GM18873 (cell line): ENCODE measurements at regions not wholly inside any gene's neighbourhood (a gene's known extent, or its start where the extent isn't known, plus 50 kb on each side); places are given as distances from the start of the nearest gene placed in this dataset.
A peak's percentile ranks its signal among the peaks of the same experiment; 100 is the strongest.
"Not testable (repeated sequence)": the region's sequence is repeated elsewhere in the genome, so short reads cannot be mapped to it uniquely, and the experiment has no call there.

ENCODE experiments used
- ATAC-seq: cut with Tn5 transposase; IDR thresholded peaks from one replicate; pipeline ENCODE4 v1.9.1; 2021; ENCODE audit warnings: mild to moderate bottlenecking, moderate library complexity, moderate number of reproducible peaks; ENCODE audit not compliant: unreplicated experiment, low FRiP score

DNA sequence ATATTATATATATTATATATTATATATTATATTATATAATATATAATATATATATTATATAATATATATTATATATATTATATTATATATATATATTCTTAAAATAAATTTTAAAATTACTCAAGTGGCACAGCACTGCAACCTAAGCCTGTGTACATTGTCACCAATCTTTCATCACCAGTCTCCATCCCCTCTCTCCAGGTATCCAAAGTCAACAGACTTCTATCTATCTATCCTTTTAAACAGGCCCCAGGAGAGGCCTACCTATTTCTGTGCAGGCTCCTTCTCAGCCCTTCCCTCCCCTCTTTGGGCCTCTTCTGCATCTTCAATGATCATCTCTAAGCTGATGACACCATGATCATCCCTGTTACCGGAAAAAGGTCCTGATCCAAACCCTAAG is 111.7 kb downstream of the RHOU start:
- ATAC-seq: no peak

DNA sequence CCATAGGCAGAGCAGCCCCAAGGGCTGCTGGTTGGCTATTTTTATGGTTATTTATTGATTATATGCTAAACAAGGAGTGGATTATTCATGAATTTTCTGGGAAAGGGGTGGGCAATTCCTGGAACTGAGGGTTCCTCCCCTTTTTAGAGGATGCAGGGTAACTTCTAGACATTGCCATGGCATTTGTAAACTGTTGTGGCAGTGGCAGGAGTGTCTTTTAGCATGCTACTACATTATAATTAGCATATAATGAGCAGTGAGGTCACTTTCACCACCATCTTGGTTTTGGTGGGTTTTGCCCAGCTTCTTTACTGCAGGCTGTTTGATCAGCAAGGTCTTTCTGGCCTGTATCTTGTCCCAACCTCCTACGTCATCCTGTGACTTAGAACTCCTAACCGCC is 112.2 kb downstream of the RHOU start:
- not testable (repeated sequence) for ATAC-seq

DNA sequence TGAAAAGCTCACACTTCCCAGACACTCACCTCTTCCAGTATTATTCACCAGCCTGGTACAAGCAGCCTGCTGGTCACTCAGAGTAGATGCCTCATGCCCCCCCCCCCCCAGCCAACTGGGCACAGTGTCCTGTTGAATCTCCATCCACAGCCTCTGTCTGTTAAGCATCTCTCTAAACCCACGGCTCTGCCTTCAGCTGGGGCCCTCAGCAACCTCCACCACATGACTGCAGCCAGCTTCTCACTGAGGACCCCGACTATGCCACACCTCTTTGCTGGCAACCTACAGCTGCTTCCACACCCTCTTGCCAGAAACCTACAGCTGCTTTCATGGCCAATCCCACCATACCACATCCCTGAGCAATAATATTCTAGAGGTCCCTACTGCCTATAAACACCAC is 113.1 kb downstream of the RHOU start:
- no peak for ATAC-seq

DNA sequence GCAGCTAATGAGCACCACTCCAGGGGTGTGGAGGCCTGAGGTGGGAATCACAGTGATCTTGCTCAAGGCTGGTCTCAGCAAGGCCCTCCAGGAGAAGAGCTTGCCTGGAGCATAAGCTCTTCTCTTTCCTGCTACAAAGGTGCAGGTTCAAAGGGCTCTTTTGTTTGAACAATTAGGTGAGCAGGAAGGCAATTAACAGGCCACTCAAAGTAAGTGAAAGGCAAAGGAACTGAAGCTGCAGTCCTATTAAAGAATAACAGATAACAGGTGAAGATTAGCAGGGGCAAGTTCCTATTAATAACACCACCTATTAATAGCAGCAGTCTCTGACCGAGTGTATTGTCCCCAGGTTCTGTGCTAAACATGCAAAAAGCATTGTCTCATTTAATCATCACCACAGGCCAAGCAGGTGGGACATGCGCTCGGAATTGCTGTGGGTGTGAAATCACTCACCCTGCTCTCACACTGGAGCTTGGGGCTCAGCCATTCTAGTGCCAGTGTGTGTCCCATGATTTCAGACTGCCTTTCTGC is 113.8 kb downstream of the RHOU start:
- ATAC-seq: peak; percentile 78

DNA sequence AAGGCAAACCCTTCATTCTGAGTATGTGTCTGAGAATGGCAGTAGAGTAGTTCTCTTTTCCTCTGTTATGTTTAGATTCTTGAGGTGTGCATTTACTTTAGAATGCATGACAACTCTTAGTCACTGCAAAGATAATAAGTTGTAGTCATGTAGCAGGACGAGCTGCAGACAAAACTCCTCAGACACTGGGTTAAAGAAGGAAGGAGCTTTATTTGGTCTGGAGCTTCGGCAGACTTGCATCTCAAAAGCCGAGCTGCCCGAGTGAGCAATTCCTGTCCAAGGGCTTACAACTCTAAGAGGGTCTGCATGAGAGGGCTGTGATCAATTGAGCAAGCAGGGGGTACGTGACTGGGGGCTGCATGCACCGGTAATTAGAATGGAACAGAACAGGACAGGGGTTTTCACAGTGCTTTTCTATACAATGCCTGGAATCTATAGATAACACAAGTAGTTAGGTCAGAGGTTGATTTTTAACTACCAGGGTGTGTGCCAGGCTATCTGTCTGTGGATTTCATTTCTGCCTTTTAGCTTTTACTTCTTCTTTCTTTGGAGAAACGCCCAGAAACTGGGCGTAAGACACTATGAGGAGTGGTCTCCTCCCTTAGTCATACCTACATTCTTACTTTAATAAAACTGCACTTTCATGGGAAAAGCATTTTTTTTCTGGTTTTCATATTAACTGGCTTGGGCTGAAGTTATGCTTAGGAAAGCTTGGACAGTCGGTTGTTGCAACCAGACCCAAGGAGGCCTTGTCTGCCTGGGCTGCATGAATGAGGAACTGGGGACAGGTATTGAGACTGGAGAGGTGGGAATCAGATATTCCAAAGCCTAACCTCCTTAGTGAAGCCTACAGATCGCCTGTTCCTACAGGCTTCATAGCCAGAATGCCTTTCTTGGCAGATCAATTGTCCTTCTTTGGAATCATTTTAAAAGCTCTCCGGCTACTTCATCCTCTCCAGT is 115.1 kb downstream of the RHOU start:
- no peak for ATAC-seq

DNA sequence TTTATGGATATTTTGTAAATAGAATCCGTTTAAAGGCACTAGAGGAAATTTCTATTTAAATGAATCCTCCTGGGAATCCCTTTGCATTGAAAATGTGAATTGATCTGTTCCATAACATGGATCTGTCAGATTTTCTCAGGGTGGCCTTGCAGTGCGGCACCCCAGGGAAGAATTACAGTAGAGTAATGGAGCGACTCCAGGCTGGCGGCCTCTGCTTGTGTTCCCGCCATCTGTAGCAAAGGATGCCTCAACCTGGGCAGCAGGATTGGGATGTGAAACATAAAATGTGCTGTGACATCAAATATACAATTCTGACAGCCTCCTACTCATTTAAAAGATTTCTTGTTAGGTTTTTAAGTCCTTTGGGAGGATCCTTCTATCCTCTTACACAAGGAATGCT is 115.9 kb downstream of the RHOU start:
- no peak for ATAC-seq

DNA sequence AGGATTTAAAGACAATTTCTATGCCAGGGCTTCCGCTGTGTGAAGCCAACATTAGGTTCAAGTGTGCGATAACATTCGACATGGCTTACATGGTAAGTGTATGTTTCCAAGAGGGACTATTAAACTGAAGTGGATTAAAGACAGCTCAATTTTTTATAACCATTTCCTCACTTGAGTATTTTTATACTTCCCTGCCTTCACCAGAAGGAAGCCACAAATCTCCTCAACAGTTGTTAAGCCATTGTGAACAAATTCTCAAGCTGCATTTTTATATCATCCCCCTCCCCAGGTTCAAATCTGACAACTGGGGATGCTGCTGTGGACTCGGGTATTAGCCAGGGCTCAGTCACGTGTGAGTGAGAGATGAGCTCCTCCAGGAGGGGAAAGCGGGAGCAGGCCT is 116.3 kb downstream of the RHOU start:
- ATAC-seq: no peak

DNA sequence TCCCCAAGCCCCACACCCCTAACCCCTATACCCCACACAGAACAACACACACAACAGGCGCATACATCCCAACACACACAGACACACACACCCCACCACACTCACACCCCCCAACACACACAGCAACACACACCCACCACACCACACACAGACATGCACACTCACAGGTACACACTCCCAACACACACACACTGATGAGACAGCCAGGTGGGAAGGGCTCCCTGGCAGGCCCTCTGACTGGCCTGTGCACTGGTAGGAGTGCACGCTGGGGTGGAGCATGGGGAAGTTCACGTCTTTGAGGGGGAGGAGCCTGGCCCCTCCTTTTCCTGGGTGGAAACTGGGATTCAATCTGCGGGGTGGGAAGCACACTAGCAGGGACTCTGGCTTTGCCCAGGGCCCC is 116.7 kb downstream of the RHOU start:
- no peak for ATAC-seq

DNA sequence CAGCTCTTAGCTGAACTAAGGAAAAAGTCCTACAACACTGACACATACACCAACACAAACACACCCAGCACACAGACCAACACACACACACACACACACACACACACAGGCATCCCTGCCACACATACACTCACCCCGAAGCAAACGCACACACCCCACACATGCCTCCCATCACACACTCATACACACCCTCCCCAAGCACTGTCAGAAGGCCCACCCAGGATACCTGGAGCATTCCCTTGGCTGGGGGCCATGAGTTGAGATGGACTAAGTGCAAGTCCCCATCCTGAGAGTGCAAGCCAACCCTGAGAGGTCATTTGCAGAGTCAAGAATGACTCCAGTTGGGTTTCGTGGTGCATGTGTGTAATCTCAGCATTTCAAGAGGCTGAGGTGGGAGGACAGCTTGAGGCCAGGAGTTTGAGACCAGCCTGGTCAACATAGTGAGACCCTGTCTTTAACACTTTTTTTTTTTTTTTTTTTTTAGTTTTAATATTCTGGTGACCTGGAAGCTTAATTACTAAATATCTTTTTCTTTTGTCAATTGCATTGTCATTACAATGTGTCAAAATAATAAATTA is 117.3 kb downstream of the RHOU start:
- ATAC-seq: no peak

DNA sequence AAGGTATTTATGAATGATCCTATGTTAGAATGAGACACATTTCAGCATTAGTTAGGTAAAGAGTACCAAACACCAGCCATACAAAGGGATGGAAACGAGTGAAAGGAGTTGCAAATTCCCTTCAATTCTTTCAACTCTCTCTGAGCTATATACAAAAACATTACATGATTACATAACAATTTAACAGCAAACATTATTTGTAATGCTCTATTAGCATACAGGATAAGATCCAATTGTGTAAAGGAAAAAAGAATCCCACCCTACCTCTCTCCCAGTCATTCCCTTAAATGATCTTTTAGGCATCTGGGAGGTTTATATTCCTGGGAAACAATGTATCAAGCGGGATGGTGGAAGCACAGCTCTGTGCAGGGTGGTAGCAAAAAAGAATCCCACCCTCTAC is 117.9 kb downstream of the RHOU start:
- no peak for ATAC-seq

DNA sequence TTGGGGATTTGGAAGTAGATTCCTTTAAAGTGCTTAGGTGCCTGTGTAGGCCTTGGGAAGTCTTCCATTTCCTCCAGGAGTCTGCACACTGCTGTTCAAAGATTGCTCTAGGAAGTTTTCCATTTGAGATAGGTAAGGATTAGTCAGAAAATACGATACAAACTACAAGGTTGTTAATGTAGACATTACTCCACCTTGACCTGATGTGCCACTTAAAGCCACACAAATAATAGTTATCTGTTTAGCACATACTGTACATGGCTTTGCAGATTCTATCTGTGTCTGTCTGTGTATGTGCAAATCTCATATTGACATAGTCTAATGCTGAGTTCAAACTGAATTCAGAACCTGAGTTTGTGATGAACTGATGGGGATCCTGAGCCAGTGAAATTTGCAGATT is 118.4 kb downstream of the RHOU start:
- no peak for ATAC-seq

DNA sequence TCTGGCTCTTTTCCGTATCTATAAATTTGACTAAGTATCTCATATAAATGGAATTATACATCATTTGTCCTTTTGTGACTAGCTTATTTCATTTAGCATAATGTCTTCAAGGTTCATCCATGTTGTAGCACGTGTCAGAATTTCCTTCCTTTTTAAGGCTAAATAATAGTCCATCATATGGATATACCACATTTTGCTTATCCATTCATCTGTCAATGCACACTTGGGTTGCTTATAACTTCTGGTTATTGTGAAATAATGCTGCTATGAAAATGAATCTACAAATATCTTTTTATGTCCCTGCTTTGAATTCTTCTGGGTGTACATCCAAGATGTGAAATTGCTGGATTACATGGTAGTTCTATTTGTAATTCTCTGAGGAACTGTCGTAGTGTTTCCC is 119.6 kb downstream of the RHOU start:
- no peak for ATAC-seq

DNA sequence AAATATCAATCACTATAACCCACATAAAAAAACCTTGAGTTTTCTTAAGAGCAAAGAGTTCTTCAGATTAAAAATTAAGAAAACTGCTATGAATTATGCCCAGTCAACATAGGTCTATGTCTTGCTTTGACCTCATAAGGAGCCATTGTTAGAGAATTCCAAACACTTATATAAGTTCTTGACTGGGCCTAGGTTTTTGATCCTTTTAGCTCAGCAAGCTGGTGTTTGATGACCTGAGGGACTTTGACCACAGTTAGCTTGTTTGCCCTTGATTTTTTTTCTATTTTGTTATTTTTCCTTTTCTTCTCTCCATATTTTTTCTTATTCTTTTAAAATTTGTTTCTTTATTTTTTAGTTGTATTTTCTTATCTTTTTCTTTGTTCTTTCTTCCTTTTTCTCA is 122.3 kb downstream of the RHOU start:
- ATAC-seq: no peak

DNA sequence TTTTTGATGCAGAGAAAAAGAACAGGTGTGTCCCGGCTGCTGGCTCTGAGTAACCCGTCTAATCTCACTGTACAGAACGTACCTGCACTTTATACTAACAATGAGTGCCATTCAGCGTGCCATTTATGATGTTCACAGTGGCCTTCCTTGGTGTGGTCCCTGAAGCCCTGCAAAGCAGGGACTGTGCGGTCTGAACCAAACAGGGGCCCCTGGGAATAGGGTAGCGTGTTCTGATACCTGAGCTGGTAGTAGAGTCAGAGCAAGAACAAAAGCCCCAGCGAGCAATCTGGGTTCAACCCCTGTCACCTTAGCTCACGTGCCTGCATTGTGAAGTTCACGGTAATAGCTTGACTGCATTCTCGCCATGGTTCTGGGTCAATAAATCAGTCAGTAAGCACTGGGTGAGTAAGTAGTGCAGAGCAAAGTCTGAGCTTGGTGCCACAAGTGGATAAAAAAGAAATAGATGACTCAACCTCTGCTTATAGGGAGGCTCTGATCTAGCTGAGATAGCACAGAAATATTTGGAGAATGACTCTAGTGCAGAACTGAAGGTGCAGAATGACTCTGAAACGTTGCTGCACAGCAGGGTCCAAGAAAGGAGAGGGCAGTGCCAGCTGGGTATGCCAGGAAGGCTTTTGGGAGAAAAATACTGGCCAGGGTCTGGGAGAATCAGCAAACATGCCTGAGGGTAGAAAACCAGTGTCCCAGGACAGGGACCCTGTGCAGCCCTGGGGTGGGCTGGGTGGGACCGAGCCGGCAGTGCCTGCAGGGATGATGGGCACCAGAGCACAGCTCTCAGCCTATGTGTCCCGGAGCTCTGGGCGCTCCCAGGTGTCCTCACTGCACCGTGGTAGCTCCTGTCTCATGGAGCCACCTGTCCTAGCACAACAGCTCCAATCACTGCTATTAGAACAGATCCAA is 125.9 kb downstream of the RHOU start:
- ATAC-seq: peak; percentile 66

DNA sequence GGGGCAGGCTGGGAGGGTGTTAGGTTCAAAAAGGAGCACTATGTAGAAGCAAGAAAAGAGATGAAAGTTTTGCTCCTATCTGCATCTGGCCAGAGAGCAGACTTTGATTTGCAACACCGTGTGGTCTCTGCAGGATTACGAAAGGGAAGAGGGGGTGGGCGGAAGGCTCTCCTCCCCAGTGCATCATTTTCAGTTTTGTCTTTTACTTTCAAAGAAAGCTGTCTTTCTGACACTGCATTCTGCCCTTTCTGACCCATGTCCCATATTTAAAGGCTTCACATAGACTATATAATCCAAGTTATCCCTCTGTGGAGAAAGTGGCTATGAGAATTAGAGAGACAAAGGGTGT is 126.5 kb downstream of the RHOU start:
- ATAC-seq: no peak

DNA sequence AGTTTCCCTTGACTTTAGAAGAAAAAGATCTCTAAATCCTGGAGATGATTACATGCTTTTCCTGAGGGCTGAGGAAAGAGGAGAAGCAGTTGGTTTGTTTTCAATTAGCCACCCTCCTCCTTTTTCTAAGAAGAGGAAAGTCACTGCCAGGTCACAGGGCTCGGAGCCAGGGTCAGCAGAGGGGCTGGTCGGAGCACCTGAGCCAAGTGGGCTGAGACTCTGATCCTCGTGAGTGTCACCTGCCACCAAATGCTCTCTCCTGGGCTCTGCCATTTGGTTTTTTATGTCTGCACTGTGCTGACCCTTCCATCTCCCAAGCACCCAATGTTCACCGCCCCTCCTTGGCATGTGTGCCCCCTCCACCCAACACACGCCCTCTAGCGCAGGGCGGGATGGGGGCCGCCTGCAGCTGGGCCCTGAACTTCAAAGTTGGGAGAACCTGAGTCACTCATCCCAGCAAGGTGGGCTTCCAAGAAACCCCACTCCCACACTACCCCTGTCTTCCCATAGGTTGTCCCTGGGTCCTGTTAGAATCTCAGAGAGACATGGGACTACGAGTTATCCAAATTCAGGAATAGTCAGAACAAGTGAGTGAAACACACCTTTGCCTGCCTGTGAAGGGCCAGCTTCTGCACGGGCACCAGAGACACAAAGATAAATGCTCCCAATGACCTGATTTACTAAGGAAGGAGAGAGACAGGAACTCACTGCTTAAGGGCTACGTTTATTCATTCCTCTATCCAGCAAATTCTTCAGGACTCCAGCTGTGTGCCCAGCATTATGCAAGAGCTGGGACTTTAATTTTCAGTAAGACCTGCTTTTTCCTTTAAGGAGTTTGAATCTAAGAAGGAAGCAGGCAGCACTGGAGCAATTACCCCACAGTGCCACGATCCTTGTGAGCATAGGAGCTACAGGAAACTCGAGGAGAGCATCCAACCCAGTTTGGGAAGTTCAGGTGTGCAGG is 127.5 kb downstream of the RHOU start:
- no peak for ATAC-seq

DNA sequence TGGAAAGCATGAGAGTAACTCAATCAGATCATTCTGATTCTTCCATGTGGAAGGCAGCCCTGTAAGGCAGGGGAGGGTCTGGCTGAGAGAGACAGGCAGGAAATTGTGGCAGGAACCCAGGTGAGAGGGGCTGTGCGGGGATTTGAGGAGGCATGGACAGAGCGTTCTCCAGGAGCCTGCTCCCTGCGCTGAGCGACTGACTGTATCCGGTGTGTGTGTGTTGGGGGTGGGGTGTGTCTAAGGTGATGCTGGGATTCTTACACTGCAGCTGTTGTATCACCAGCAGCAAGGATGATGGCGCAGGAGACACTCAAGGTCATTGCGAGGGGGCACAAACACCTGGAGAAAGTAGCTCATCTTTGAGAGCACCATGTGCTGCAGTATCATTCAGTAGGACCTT is 128.5 kb downstream of the RHOU start:
- no peak for ATAC-seq

DNA sequence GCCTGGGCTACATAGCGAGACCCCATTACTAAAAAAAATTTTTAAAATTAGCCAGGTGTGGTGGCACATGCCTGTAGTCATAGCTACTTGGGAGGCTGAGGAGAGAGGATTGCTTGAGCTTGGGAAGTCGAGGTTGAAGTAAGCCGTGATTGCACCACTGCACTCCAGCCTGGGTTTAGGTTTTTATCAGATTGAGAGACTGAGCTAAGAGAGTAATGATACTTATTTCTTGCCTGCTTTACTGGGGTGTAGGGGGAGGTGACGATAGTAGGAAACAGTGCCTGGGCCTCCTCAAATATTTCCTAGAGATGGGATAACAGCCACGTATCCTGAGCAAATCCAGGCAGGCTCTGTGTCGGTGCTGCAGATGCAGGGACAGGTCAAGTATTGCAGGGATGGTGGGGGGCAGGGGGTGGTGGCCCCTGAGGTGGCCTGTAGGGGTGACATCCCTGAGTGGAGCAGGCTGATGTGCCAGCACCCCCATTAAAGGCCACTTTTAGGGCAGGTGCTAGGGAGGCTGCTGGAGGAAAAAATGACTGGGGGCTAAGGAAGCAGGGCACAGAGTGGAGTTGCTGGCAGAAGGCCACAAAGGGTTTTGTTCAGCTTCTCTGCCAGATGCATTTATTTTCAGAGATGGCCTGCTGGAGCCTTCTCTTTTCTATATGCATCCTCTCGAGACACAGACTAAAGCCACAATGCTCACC is 130.5 kb downstream of the RHOU start:
- no peak for ATAC-seq

DNA sequence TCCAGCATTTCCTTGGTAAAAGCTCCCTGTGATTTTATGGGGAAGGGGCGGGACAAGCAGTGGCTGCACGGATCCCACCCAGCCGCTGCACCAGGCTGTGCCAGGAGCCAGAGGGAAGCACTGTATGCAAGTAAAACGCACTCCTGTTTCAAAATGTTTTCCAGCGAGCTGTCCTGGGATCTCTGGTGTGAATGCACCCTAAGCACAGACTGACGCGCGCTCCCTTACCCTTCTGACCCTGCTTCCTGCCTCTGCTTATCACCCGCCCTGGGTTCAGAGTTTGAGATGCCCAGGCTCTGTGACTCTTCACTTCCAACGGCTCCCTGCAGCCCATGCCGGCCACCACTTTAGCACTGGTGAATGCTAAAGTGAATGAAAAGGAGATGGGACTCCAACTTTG is 131.2 kb downstream of the RHOU start:
- no peak for ATAC-seq
